Smooth muscle cell (in vitro differentiated cells): ENCODE measurements at regions not wholly inside any gene's neighbourhood (a gene's known extent, or its start where the extent isn't known, plus 50 kb on each side); places are given as distances from the start of the nearest gene placed in this dataset.
A peak's percentile ranks its signal among the peaks of the same experiment; 100 is the strongest.

Source experiments
- DNase-seq: peaks from one replicate; lab custom pipeline; 2025; ENCODE audit not compliant: unreplicated experiment; lab: John Stamatoyannopoulos, UW
- H2AFZ ChIP-seq: fragments of 200-600 bp; sonication (generic); 2 replicates; pipeline ENCODE4 v1.6.0; 2016; ENCODE audit warnings: antibody characterized with exemption, low read depth, mild to moderate bottlenecking
- H3F3A ChIP-seq: fragments of 200-600 bp; sonication (generic); 2 replicates; pipeline ENCODE4 v1.6.0; 2017; ENCODE audit warnings: antibody characterized with exemption, low read depth
- H3K27ac ChIP-seq: fragments of 200-600 bp; sonication (generic); 2 replicates; pipeline ENCODE4 v1.5.1; 2016; ENCODE audit warnings: low read depth, mild to moderate bottlenecking
- H3K27me3 ChIP-seq: fragments of 200-600 bp; sonication (generic); 2 replicates; pipeline ENCODE4 v1.6.1; 2016; ENCODE audit warnings: low read depth, mild to moderate bottlenecking
- H3K36me3 ChIP-seq: fragments of 200-600 bp; sonication (generic); 2 replicates; pipeline ENCODE4 v1.5.1; 2016; ENCODE audit warnings: low read depth
- H3K4me1 ChIP-seq: fragments of 200-600 bp; sonication (generic); 2 replicates; pipeline ENCODE4 v1.5.1; 2016; ENCODE audit warnings: low read depth
- H3K4me2 ChIP-seq: fragments of 200-600 bp; sonication (generic); 2 replicates; pipeline ENCODE4 v1.6.0; 2016; ENCODE audit warnings: mild to moderate bottlenecking
- H3K4me3 ChIP-seq: fragments of 200-600 bp; sonication (generic); 2 replicates; pipeline ENCODE4 v1.5.1; 2016; ENCODE audit warnings: mild to moderate bottlenecking
- H3K79me2 ChIP-seq: fragments of 200-600 bp; sonication (generic); 2 replicates; pipeline ENCODE4 v1.6.0; 2016; ENCODE audit warnings: low read depth, mild to moderate bottlenecking
- H3K9ac ChIP-seq: fragments of 200-600 bp; sonication (generic); 2 replicates; pipeline ENCODE4 v1.6.0; 2016; ENCODE audit warnings: low read depth
- H3K9me3 ChIP-seq: fragments of 200-600 bp; sonication (generic); replicated peaks from 2 replicates; pipeline ENCODE4 v1.5.1; 2016; ENCODE audit warnings: low read depth
- H4K20me1 ChIP-seq: fragments of 200-600 bp; sonication (generic); 2 replicates; pipeline ENCODE4 v1.6.0; 2016; ENCODE audit warnings: low read depth
- WGBS: methylation state at CpG from one replicate; pipeline ENCODE4 v1.1.7; 2016; ENCODE audit warnings: low lambda C conversion rate; 5-methylcytosine and 5-hydroxymethylcytosine counted together
- TF ChIP-seq, protein P1 (sequence below): fragments of 200-600 bp; sonication (generic); IDR thresholded peaks from 2 replicates; pipeline ENCODE4 v1.5.1; 2017; ENCODE audit warnings: borderline replicate concordance, mild to moderate bottlenecking, antibody characterized with exemption; ENCODE audit not compliant: insufficient read depth, poor library complexity, severe bottlenecking

DNA sequence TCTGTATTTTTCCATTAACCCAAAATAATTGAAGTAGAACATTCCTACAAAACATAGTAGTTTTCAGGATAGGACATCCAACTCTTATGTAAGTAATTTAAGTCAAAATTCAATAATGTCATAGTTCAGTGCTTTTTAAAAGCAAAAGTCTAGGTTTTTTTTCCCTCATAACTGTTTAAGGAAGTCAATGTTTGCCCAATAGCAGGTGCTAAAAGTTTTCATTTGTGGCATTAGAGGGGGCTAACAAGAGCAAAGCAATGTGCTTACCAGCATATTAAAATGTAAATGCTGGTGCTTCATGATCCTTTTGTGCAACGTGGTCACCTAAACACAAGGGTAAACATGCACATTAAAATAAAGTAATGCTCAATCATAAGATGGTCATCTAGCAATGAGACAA lies 155.2 kb upstream of the PPP1R2C start:
- no peak overlapping the region for H3K4me2 ChIP-seq
- H4K20me1 ChIP-seq = no peaks in the 10 kb centered on the region
- no peaks in the 10 kb centered on the region for H3K36me3 ChIP-seq
- DNase-seq = no peak
- H3K4me3 ChIP-seq = no peak overlapping the region
- TF ChIP-seq, protein P1, sequence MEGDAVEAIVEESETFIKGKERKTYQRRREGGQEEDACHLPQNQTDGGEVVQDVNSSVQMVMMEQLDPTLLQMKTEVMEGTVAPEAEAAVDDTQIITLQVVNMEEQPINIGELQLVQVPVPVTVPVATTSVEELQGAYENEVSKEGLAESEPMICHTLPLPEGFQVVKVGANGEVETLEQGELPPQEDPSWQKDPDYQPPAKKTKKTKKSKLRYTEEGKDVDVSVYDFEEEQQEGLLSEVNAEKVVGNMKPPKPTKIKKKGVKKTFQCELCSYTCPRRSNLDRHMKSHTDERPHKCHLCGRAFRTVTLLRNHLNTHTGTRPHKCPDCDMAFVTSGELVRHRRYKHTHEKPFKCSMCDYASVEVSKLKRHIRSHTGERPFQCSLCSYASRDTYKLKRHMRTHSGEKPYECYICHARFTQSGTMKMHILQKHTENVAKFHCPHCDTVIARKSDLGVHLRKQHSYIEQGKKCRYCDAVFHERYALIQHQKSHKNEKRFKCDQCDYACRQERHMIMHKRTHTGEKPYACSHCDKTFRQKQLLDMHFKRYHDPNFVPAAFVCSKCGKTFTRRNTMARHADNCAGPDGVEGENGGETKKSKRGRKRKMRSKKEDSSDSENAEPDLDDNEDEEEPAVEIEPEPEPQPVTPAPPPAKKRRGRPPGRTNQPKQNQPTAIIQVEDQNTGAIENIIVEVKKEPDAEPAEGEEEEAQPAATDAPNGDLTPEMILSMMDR = no peak
- 66% methylated on average over 1 of the region's 1 CpG for WGBS
- no peaks in the 10 kb centered on the region for H3K79me2 ChIP-seq
- no peaks in the 10 kb centered on the region for H3K9me3 ChIP-seq
- H3K27ac ChIP-seq = no peak overlapping the region
- no peaks in the 10 kb centered on the region for H3K27me3 ChIP-seq
- no peak overlapping the region for H2AFZ ChIP-seq
- no peaks in the 10 kb centered on the region for H3K4me1 ChIP-seq
- H3F3A ChIP-seq = no peaks in the 10 kb centered on the region
- H3K9ac ChIP-seq = no peak overlapping the region

- Histone ChIP-seq H3K4me1 (no peaks in the 10 kb centered on the region), H3K27ac (no peak overlapping the region), H3F3A (no peaks in the 10 kb centered on the region), H4K20me1 (no peaks in the 10 kb centered on the region), H3K36me3 (no peaks in the 10 kb centered on the region), H3K4me3 (no peak overlapping the region), H3K9me3 (no peaks in the 10 kb centered on the region), H3K9ac (no peak overlapping the region), H3K79me2 (no peaks in the 10 kb centered on the region), H2AFZ (no peak overlapping the region), H3K27me3 (no peaks in the 10 kb centered on the region), H3K4me2 (peak overlapping the region; percentile 43)
- no peak for DNase-seq
- TF ChIP-seq, protein P1 = no peak
- WGBS = 48% methylated on average over 5 of the region's 5 CpGs
Observed at GRCh38 chrX:42934020-42934726, 156.2 kb upstream of the PPP1R2C start.

DNA sequence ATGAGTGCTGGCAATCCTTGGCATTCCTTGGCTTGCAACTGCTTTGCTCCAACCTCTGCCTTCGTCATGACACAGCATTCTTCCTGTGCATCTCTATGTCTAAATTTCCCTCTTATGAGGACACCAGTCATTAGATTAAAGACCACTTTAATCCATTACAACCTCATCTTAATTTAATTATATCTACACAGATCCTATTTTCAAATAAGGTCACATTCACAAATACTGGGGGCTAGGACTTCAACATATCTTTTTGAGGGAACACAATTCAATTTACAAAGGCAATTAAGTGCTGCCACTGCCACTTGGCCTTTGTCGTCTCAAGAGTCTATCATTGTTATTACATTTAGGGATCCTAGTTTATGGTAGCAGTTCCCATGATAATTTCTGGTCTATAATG lies 163.7 kb upstream of the PPP1R2C start:
- no peak overlapping the region for H3K4me2 ChIP-seq
- WGBS = 91% methylated on average over 2 of the region's 2 CpGs
- no peaks in the 10 kb centered on the region for H3K36me3 ChIP-seq
- DNase-seq = no peak
- H2AFZ ChIP-seq = no peak overlapping the region
- no peaks in the 10 kb centered on the region for H3K4me1 ChIP-seq
- no peaks in the 10 kb centered on the region for H3K79me2 ChIP-seq
- H3F3A ChIP-seq = no peaks in the 10 kb centered on the region
- TF ChIP-seq, protein P1 = no peak
- no peaks in the 10 kb centered on the region for H4K20me1 ChIP-seq
- H3K9ac ChIP-seq = no peak overlapping the region
- no peak overlapping the region for H3K27ac ChIP-seq
- H3K4me3 ChIP-seq = no peak overlapping the region
- H3K27me3 ChIP-seq = no peaks in the 10 kb centered on the region
- no peaks in the 10 kb centered on the region for H3K9me3 ChIP-seq
